ENCODE measurements at regions not wholly inside any gene's neighbourhood (a gene's known extent, or its start where the extent isn't known, plus 50 kb on each side); places are given as distances from the start of the nearest gene placed in this dataset.

- DNase-seq (ENCODE audit: low read depth) = no peak
- no peak for TF ChIP-seq CTCF (IDR thresholded peaks at IDR 0.05; ENCODE audit: insufficient read depth, low read length)
- no peak overlapping the region for H3K4me3 ChIP-seq (ENCODE audit: low read depth, low read length)
Observed at GRCh38 chr4:179128299-179128698, 1686.1 kb upstream of the AGA start.

- no peak for DNase-seq (ENCODE audit: low read depth)
Observed at GRCh38 chr4:179130122-179130714, 1688.0 kb upstream of the AGA start.

GRCh38 chr4:179145746-179146525 lies 1703.7 kb upstream of the AGA start:
- H3K4me3 ChIP-seq (ENCODE audit: low read depth, low read length) = no peak overlapping the region
- TF ChIP-seq CTCF (IDR thresholded peaks at IDR 0.05; ENCODE audit: insufficient read depth, low read length) = no peak
- no peak for DNase-seq (ENCODE audit: low read depth)

More at GRCh38 chr4:179130122-179130714, 1688.0 kb upstream of the AGA start:
- no peak for TF ChIP-seq CTCF (IDR thresholded peaks at IDR 0.05; ENCODE audit: insufficient read depth, low read length)
- no peak overlapping the region for H3K4me3 ChIP-seq (ENCODE audit: low read depth, low read length)

GRCh38 chr4:179151770-179152169 lies 1709.5 kb upstream of the AGA start:
- no peak for TF ChIP-seq CTCF (IDR thresholded peaks at IDR 0.05; ENCODE audit: insufficient read depth, low read length)
- no peak overlapping the region for H3K4me3 ChIP-seq (ENCODE audit: low read depth, low read length)
- DNase-seq (ENCODE audit: low read depth) = no peak

- no peak overlapping the region for H3K4me3 ChIP-seq (ENCODE audit: low read depth, low read length)
- no peak for TF ChIP-seq CTCF (IDR thresholded peaks at IDR 0.05; ENCODE audit: insufficient read depth, low read length)
- no peak for DNase-seq (ENCODE audit: low read depth)
Observed at GRCh38 chr4:179163147-179163546, 1720.9 kb upstream of the AGA start.

- H3K4me3 ChIP-seq (ENCODE audit: low read depth, low read length) = no peak overlapping the region
- no peak for TF ChIP-seq CTCF (IDR thresholded peaks at IDR 0.05; ENCODE audit: insufficient read depth, low read length)
- no peak for DNase-seq (ENCODE audit: low read depth)
Observed at GRCh38 chr4:179164267-179164999, 1722.2 kb upstream of the AGA start.
